Psoas muscle (tissue), 7 donors: ENCODE measurements at regions not wholly inside any gene's neighbourhood (a gene's known extent, or its start where the extent isn't known, plus 50 kb on each side); places are given as distances from the start of the nearest gene placed in this dataset.

Source experiments
- ATAC-seq, 4 donors: fragments of 200-7000 bp; cut with Tn5 transposase; one replicate each; pipeline ENCODE4 v1.9.1; 2020; ENCODE audit warnings: moderate library complexity in 3 of 4, mild to moderate bottlenecking in 2 of 4
- DNase-seq, 2 donors: peaks; one replicate each; pipeline ENCODE4 v3.0.0-alpha.2; 2020
- H3K27ac ChIP-seq: fragments of 200-600 bp; one replicate; pipeline ENCODE4 v1.8.0; 2022
- H3K27me3 ChIP-seq, 3 donors: fragments of 200-600 bp in 1 of 3; one replicate each; pipeline versions ENCODE4 v1.6.1 to v1.8.0; 2013 to 2022; ENCODE audit warnings: low read length in 2 of 3, mild to moderate bottlenecking in 2 of 3, moderate library complexity in 1 of 3; ENCODE audit not compliant: insufficient read depth in 3 of 3
- H3K36me3 ChIP-seq, 2 donors: fragments of 200-600 bp in 1 of 2; one replicate each; pipeline versions ENCODE4 v1.6.1 to v1.8.0; 2013 to 2022; ENCODE audit warnings: low read depth in 1 of 2, mild to moderate bottlenecking in 1 of 2, moderate library complexity in 1 of 2; ENCODE audit not compliant: insufficient read depth in 1 of 2
- H3K4me1 ChIP-seq: fragments of 200-600 bp; one replicate; pipeline ENCODE4 v1.8.0; 2022
- H3K4me3 ChIP-seq: fragments of 200-600 bp; one replicate; pipeline ENCODE4 v1.8.0; 2022; ENCODE audit warnings: mild to moderate bottlenecking
- H3K9me3 ChIP-seq: fragments of 200-600 bp; one replicate; pipeline ENCODE4 v1.8.0; 2022
- WGBS, 3 donors: extraction: QIAGEN DNeasy Blood & Tissue Kit; methylation state at CpG; one replicate each; pipeline versions ENCODE4 v1.1.6 to v1.1.7; 2013; 5-methylcytosine and 5-hydroxymethylcytosine counted together
- intact Hi-C, 2 donors: fragments of 100-400 bp; cut with DNase I; formaldehyde crosslinking; loops; one replicate each; pipeline versions ENCODE4 v1.11.0 to v1.14.2; 2022
- TF ChIP-seq, protein P1 (sequence below): fragments of 200-600 bp; IDR thresholded peaks from one replicate; pipeline ENCODE4 v1.8.0; 2022; ENCODE audit warnings: antibody characterized with exemption
- donor health status: healthy with polysubstance abuse.
- donor health status: DM: no; HTN: no; CAD: no; lungs with moderate emphysema.
- donor health status: Bipolar disorder and iron deficiency.
- donor health status: healthy.
- donor health status: DM: yes; HTN: yes; CAD: no.
- donor health status: DM: no; HTN: no; CAD: no.
- donor health status: DM: yes; HTN: yes; CAD: no.

DNA sequence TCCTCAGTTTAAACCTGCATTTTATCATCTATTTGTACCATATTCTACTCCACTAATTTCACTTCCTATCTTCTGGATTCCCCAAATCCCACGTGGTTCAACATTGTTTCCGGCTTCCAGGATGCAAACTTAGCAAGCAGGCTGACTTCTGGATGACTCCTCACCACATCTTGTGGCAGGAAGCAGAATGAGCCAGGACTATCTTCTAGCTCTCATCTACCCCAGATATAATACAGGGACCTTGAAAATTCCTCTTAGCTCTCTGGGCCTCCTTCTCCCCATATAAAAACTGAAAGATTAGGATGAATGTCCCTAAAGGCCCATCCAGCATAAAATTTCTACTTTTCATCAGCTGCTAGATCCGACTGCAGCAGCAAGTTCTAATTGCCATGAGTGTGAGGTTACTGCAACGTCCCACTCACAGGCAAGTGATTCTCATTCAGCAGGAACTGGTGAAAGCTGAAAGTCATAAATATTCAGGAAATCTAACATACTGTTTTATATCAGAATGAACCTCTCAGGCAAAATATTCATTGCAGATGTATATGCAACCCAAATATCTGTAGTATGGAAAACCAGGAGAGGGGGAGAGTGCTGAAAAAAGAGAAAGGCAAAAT lies 93.4 kb downstream of the KCTD12 start:
- TF ChIP-seq, protein P1, sequence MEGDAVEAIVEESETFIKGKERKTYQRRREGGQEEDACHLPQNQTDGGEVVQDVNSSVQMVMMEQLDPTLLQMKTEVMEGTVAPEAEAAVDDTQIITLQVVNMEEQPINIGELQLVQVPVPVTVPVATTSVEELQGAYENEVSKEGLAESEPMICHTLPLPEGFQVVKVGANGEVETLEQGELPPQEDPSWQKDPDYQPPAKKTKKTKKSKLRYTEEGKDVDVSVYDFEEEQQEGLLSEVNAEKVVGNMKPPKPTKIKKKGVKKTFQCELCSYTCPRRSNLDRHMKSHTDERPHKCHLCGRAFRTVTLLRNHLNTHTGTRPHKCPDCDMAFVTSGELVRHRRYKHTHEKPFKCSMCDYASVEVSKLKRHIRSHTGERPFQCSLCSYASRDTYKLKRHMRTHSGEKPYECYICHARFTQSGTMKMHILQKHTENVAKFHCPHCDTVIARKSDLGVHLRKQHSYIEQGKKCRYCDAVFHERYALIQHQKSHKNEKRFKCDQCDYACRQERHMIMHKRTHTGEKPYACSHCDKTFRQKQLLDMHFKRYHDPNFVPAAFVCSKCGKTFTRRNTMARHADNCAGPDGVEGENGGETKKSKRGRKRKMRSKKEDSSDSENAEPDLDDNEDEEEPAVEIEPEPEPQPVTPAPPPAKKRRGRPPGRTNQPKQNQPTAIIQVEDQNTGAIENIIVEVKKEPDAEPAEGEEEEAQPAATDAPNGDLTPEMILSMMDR = no peak
- Histone ChIP-seq H3K9me3 (no peaks in the 10 kb centered on the region), H3K27ac (no peak overlapping the region), H3K27me3 (no peaks in the 10 kb centered on the region), H3K4me1 (no peaks in the 10 kb centered on the region), H3K4me3 (no peak overlapping the region), H3K36me3 (no peaks in the 10 kb centered on the region)
- intact Hi-C loops = no loop called here
- WGBS, 3 donors = 11 to 26% (median 14%) methylated on average over 4 of the region's 4 CpGs
- peak in 1 of 4 donors; percentile 40 for ATAC-seq
- no peak for DNase-seq

DNA sequence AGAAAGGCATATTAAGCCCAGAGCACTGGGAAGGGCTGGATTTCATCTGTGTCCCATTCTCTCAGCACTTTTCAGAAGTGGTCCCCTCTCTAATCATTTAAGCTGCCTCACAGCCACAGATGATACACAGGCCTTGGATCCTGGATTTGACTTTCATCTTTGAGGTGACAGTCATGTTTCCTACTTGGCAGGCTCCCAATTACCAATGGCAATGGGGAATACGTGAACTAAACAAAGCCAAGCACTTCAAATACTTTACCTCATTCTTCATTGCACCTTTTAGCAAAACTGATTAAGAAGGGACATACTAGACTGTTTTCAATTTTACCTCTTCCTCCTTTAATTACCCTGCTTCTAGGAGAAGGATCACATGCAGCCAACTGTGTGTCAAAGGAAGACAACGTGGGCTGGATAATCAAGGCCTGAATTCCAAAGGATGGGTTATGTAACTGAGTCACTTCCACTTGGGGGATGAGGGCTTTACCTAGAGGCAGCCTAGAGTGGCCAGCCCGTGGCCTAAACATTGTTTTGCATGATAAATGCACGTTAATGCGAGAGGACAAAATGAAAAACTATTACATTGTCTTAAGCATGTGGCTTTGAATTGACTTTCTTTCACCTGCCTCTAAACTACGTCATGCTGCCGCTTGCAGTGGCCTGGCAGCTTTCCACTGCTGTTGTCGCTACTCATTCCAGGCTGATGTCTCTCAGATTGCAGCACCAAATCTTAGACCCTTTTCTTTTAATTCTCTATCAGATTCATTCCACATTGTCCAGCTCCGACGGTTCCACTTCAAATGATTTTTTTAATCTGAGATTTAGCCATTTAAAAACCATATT lies 95.0 kb downstream of the KCTD12 start:
- DNase-seq (no peak), ATAC-seq (no peak)
- intact Hi-C loops = no loop called here
- H3K4me3 ChIP-seq = no peak overlapping the region
- no peaks in the 10 kb centered on the region for H3K9me3 ChIP-seq
- H3K4me1 ChIP-seq = no peaks in the 10 kb centered on the region
- TF ChIP-seq, protein P1 = no peak
- no peaks in the 10 kb centered on the region for H3K36me3 ChIP-seq
- H3K27me3 ChIP-seq = no peaks in the 10 kb centered on the region
- H3K27ac ChIP-seq = no peak overlapping the region
- WGBS, 3 donors = 49 to 63% (median 52%) methylated on average over 10 of the region's 10 CpGs

DNA sequence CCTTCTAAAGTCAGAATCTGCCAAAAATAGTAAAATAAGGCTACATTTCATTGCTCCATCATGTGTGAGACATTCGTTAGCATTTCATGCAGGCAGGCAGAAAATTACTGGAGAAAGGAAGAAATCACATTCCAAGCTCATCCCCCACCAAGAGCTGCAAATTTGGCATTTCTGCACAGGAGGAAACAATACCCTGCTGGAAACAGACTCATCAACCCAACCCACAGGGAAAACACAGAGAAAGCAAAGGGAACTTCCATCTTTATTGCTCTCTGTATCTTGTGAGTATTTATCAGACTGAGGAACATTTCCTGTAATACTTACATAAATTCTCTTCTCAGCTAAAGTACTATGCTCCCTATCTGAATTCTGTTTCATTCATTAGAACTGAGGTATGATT lies 95.7 kb downstream of the KCTD12 start:
- Histone ChIP-seq H3K36me3 (no peaks in the 10 kb centered on the region), H3K27ac (no peak overlapping the region), H3K4me3 (no peak overlapping the region), H3K27me3 (no peaks in the 10 kb centered on the region), H3K4me1 (no peaks in the 10 kb centered on the region), H3K9me3 (no peaks in the 10 kb centered on the region)
- WGBS, 3 donors = 26 to 57% (median 45%) methylated on average over 1 of the region's 1 CpG
- DNase-seq = no peak
- TF ChIP-seq, protein P1 = no peak
- intact Hi-C loops = no loop called here
- no peak for ATAC-seq

DNA sequence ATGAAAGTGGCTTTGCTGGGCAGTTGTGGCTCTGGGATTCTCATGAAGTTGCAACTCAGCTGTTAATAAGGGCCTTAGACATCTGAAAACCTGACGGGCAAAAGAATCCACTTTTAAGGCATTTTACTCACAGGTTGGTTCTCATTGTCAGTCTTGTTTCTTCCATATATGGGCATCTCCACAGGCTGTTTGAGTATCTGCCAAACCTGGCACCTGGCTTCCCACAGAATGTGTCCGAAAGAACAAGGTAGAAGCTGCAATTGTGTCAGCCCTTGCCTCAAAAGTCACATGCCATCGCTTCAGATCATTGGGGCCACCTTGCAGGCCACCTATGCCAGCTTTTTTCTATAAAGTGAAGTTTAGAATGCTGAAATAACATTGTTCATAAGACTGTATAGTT lies 102.4 kb downstream of the KCTD12 start:
- Histone ChIP-seq H3K36me3 (no peaks in the 10 kb centered on the region), H3K27me3 (no peaks in the 10 kb centered on the region), H3K9me3 (peaks cover 4% of the 10 kb centered on the region), H3K4me1 (no peaks in the 10 kb centered on the region), H3K4me3 (no peak overlapping the region), H3K27ac (no peak overlapping the region)
- DNase-seq = no peak
- TF ChIP-seq, protein P1 = no peak
- ATAC-seq = no peak
- 74 to 98% (median 92%) methylated on average over 3 of the region's 3 CpGs for WGBS, 3 donors
- intact Hi-C loops = no loop called here
